ENCODE measurements at regions not wholly inside any gene's neighbourhood (a gene's known extent, or its start where the extent isn't known, plus 50 kb on each side); places are given as distances from the start of the nearest gene placed in this dataset.

DNA sequence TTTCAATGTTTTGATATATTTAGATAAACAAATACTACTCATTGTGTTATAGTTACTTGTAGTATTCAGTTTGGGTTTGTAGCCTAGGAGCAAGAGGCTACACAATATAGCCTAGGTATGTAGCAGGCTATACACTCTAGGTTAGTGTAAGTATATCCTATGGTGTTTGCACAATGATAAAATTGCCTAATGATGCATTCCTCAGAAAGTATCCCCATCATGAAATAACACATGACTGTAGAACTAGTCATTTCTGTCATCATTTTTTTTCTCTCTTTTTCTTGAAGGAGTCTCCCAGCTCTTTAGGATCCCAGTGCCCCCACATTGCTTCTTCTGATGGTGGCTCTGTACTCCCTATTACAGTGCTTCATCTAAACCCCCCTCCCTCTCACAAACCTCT is 157.7 kb upstream of the CADPS start:
- H3K4me1 ChIP-seq (ENCODE audit: control insufficient read depth in 2 of 2, insufficient read depth in 2 of 2, low read length in 2 of 2) = no peaks in the 10 kb centered on the region
- H3K9ac ChIP-seq (ENCODE audit: low read depth in 1 of 2, low read length in 2 of 2) = no peak overlapping the region
- no peak overlapping the region for H3K27ac ChIP-seq (ENCODE audit: low read depth in 2 of 2, low read length in 2 of 2)
- no peaks in the 10 kb centered on the region for H3K27me3 ChIP-seq (ENCODE audit: control insufficient read depth in 2 of 2, insufficient read depth in 2 of 2, low read length in 2 of 2)
- H3K9me3 ChIP-seq (ENCODE audit: control insufficient read depth in 2 of 2, low read length in 2 of 2) = no peaks in the 10 kb centered on the region
- H3K4me3 ChIP-seq (ENCODE audit: low read length in 2 of 2) = no peak overlapping the region
- H3K36me3 ChIP-seq (ENCODE audit: control insufficient read depth in 2 of 2, insufficient read depth in 2 of 2, low read length in 2 of 2) = no peaks in the 10 kb centered on the region

- H3K9ac ChIP-seq (ENCODE audit: low read depth in 1 of 2, low read length in 2 of 2) = no peak overlapping the region
- no peaks in the 10 kb centered on the region for H3K36me3 ChIP-seq (ENCODE audit: control insufficient read depth in 2 of 2, insufficient read depth in 2 of 2, low read length in 2 of 2)
- no peaks in the 10 kb centered on the region for H3K27me3 ChIP-seq (ENCODE audit: control insufficient read depth in 2 of 2, insufficient read depth in 2 of 2, low read length in 2 of 2)
- H3K4me3 ChIP-seq (ENCODE audit: low read length in 2 of 2) = no peak overlapping the region
- H3K4me1 ChIP-seq (ENCODE audit: control insufficient read depth in 2 of 2, insufficient read depth in 2 of 2, low read length in 2 of 2) = no peaks in the 10 kb centered on the region
- no peak overlapping the region for H3K27ac ChIP-seq (ENCODE audit: low read depth in 2 of 2, low read length in 2 of 2)
- H3K9me3 ChIP-seq (ENCODE audit: control insufficient read depth in 2 of 2, low read length in 2 of 2) = no peaks in the 10 kb centered on the region
These were observed 158.9 kb upstream of the CADPS start for GRCh38 chr3:63034101-63034500.

- no peaks in the 10 kb centered on the region for H3K27me3 ChIP-seq (ENCODE audit: control insufficient read depth in 2 of 2, insufficient read depth in 2 of 2, low read length in 2 of 2)
- no peaks in the 10 kb centered on the region for H3K4me1 ChIP-seq (ENCODE audit: control insufficient read depth in 2 of 2, insufficient read depth in 2 of 2, low read length in 2 of 2)
- H3K9ac ChIP-seq (ENCODE audit: low read depth in 1 of 2, low read length in 2 of 2) = no peak overlapping the region
- no peak overlapping the region for H3K4me3 ChIP-seq (ENCODE audit: low read length in 2 of 2)
- H3K36me3 ChIP-seq (ENCODE audit: control insufficient read depth in 2 of 2, insufficient read depth in 2 of 2, low read length in 2 of 2) = no peaks in the 10 kb centered on the region
- no peak overlapping the region for H3K27ac ChIP-seq (ENCODE audit: low read depth in 2 of 2, low read length in 2 of 2)
- no peaks in the 10 kb centered on the region for H3K9me3 ChIP-seq (ENCODE audit: control insufficient read depth in 2 of 2, low read length in 2 of 2)
These were observed 161.9 kb upstream of the CADPS start for GRCh38 chr3:63037116-63037515.

DNA sequence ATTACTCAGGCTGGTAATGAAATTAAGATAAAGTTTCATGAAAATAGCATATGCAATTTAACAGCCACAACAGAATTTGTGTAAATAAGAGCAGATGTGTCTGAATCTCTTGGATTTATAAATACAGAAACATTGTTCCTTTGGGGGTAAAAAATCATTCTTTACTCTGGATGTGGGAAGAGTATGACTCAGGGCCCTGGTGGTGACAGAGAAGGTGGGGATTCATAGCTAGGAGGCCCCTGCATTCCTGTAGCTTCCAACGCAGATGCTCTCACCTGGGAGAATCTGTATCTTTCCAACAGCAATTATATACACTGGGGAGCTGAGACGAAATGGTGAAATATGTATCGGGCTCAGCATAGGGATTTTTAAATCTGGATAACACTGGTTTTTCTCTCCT is 167.6 kb upstream of the CADPS start:
- no peaks in the 10 kb centered on the region for H3K9me3 ChIP-seq (ENCODE audit: control insufficient read depth in 2 of 2, low read length in 2 of 2)
- H3K27me3 ChIP-seq (ENCODE audit: control insufficient read depth in 2 of 2, insufficient read depth in 2 of 2, low read length in 2 of 2) = no peaks in the 10 kb centered on the region
- no peak overlapping the region for H3K9ac ChIP-seq (ENCODE audit: low read depth in 1 of 2, low read length in 2 of 2)
- H3K27ac ChIP-seq (ENCODE audit: low read depth in 2 of 2, low read length in 2 of 2) = no peak overlapping the region
- H3K4me1 ChIP-seq (ENCODE audit: control insufficient read depth in 2 of 2, insufficient read depth in 2 of 2, low read length in 2 of 2) = peaks cover 0 to 8% of the 10 kb centered on the region in 2 donors
- no peak overlapping the region for H3K4me3 ChIP-seq (ENCODE audit: low read length in 2 of 2)
- H3K36me3 ChIP-seq (ENCODE audit: control insufficient read depth in 2 of 2, insufficient read depth in 2 of 2, low read length in 2 of 2) = no peaks in the 10 kb centered on the region

- Histone ChIP-seq H3K27me3 (ENCODE audit: control insufficient read depth in 2 of 2, insufficient read depth in 2 of 2, low read length in 2 of 2) (no peaks in the 10 kb centered on the region), H3K9ac (ENCODE audit: low read depth in 1 of 2, low read length in 2 of 2) (no peak overlapping the region), H3K36me3 (ENCODE audit: control insufficient read depth in 2 of 2, insufficient read depth in 2 of 2, low read length in 2 of 2) (no peaks in the 10 kb centered on the region), H3K9me3 (ENCODE audit: control insufficient read depth in 2 of 2, low read length in 2 of 2) (no peaks in the 10 kb centered on the region), H3K27ac (ENCODE audit: low read depth in 2 of 2, low read length in 2 of 2) (no peak overlapping the region), H3K4me3 (ENCODE audit: low read length in 2 of 2) (no peak overlapping the region), H3K4me1 (ENCODE audit: control insufficient read depth in 2 of 2, insufficient read depth in 2 of 2, low read length in 2 of 2) (peaks cover 0 to 8% of the 10 kb centered on the region in 2 donors)
These were observed 168.4 kb upstream of the CADPS start for GRCh38 chr3:63043631-63044030.

- peak overlapping the region in 1 of 2 donors; percentile 31 for H3K27ac ChIP-seq (ENCODE audit: low read depth in 2 of 2, low read length in 2 of 2)
- no peaks in the 10 kb centered on the region for H3K27me3 ChIP-seq (ENCODE audit: control insufficient read depth in 2 of 2, insufficient read depth in 2 of 2, low read length in 2 of 2)
- H3K9ac ChIP-seq (ENCODE audit: low read depth in 1 of 2, low read length in 2 of 2) = no peak overlapping the region
- H3K4me3 ChIP-seq (ENCODE audit: low read length in 2 of 2) = no peak overlapping the region
- H3K36me3 ChIP-seq (ENCODE audit: control insufficient read depth in 2 of 2, insufficient read depth in 2 of 2, low read length in 2 of 2) = no peaks in the 10 kb centered on the region
- H3K4me1 ChIP-seq (ENCODE audit: control insufficient read depth in 2 of 2, insufficient read depth in 2 of 2, low read length in 2 of 2) = peaks cover 0 to 8% of the 10 kb centered on the region in 2 donors
- H3K9me3 ChIP-seq (ENCODE audit: control insufficient read depth in 2 of 2, low read length in 2 of 2) = no peaks in the 10 kb centered on the region
These were observed 170.9 kb upstream of the CADPS start for GRCh38 chr3:63046152-63046551.

DNA sequence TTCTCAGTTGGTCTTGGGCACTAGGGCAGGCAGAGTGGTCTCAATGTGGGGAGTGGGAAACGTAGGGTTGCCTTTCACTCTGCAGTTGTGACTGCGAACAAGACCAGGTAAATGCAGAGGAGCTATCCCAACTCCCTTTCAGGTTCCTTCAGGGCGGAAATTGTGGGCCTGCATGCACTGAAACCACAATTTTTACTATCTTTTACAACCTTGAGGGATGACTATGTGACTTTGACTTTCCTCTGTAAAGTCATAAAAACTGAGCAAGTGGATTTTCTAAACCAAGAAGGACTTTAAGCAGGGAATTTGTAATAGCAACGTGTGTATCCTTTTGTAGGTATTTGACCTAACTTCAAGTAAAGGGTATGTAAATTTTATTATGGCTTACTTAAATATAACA is 171.4 kb upstream of the CADPS start:
- Histone ChIP-seq H3K9me3 (ENCODE audit: control insufficient read depth in 2 of 2, low read length in 2 of 2) (no peaks in the 10 kb centered on the region), H3K36me3 (ENCODE audit: control insufficient read depth in 2 of 2, insufficient read depth in 2 of 2, low read length in 2 of 2) (no peaks in the 10 kb centered on the region), H3K4me1 (ENCODE audit: control insufficient read depth in 2 of 2, insufficient read depth in 2 of 2, low read length in 2 of 2) (peaks cover 0 to 8% of the 10 kb centered on the region in 2 donors), H3K9ac (ENCODE audit: low read depth in 1 of 2, low read length in 2 of 2) (no peak overlapping the region), H3K4me3 (ENCODE audit: low read length in 2 of 2) (no peak overlapping the region), H3K27ac (ENCODE audit: low read depth in 2 of 2, low read length in 2 of 2) (peak overlapping the region in 1 of 2 donors; percentile 31), H3K27me3 (ENCODE audit: control insufficient read depth in 2 of 2, insufficient read depth in 2 of 2, low read length in 2 of 2) (no peaks in the 10 kb centered on the region)

DNA sequence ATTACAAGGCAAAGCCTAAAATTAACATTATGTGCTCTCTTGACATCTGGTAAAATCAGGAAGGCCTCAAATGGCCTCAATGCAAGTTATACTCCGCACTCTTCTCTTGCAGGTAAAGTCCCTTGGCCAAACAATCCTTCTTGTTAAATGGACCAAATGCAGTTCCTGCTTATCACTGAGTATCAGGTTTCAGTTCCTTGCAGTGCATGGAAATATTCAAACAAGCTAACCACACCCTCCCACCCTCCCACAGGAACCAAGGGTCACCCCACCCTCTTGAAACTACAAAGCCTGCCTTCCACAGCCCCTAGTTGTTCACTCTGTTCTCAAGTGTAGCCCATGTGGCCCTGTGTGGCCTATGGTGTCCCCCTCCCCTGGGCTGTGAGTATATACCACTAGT is 171.9 kb upstream of the CADPS start:
- H3K27ac ChIP-seq (ENCODE audit: low read depth in 2 of 2, low read length in 2 of 2) = peak overlapping the region in 1 of 2 donors; percentile 2
- H3K9me3 ChIP-seq (ENCODE audit: control insufficient read depth in 2 of 2, low read length in 2 of 2) = no peaks in the 10 kb centered on the region
- peaks cover 0 to 8% of the 10 kb centered on the region in 2 donors for H3K4me1 ChIP-seq (ENCODE audit: control insufficient read depth in 2 of 2, insufficient read depth in 2 of 2, low read length in 2 of 2)
- H3K36me3 ChIP-seq (ENCODE audit: control insufficient read depth in 2 of 2, insufficient read depth in 2 of 2, low read length in 2 of 2) = no peaks in the 10 kb centered on the region
- no peak overlapping the region for H3K9ac ChIP-seq (ENCODE audit: low read depth in 1 of 2, low read length in 2 of 2)
- no peaks in the 10 kb centered on the region for H3K27me3 ChIP-seq (ENCODE audit: control insufficient read depth in 2 of 2, insufficient read depth in 2 of 2, low read length in 2 of 2)
- no peak overlapping the region for H3K4me3 ChIP-seq (ENCODE audit: low read length in 2 of 2)

DNA sequence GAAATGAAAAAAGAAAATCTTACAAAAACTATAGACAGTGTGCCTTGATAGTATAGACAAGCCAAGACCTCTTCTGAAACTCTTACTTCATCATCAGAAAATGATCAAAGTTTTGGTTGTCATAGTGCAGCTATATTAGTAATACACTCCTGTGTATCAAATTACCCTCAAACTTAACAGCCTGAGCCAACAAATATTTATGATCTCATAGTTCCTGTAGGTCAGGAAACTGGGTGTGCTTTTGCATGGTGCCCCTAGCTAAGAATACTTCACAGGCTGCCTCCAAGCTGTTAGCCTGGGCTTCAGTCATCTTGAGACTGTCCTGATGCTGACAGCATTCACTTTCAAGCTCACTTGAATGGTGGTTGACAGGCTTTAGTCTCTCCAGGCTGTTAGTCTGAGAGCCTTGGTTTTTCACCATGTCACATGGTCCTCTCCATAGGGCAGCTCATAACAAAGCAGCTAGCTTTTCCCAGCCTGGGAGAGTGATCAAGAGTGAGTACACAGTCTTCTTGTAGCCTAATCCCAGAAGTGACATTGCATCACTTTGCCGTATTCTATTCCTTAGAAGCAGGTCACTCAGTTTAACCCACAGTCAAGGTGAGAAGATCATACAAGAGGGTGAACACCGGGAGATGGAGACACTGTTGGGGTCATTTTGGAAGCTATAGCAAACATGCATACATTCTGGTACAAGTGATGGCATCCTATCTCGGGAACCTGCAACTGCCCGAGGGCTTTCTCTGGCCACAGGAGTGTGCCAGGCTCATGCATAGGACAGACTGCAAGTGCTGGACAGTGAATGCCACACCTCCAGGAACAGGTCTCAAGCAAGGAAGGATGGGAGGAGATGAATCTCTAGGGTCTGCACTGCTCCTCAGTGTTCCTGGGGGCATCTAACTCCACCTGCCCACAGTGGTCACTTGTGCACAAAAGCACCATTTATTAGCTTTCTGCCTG is 173.4 kb upstream of the CADPS start:
- H3K9ac ChIP-seq (ENCODE audit: low read depth in 1 of 2, low read length in 2 of 2) = no peak overlapping the region
- no peaks in the 10 kb centered on the region for H3K9me3 ChIP-seq (ENCODE audit: control insufficient read depth in 2 of 2, low read length in 2 of 2)
- no peak overlapping the region for H3K27ac ChIP-seq (ENCODE audit: low read depth in 2 of 2, low read length in 2 of 2)
- peaks cover 0 to 8% of the 10 kb centered on the region in 2 donors for H3K4me1 ChIP-seq (ENCODE audit: control insufficient read depth in 2 of 2, insufficient read depth in 2 of 2, low read length in 2 of 2)
- H3K4me3 ChIP-seq (ENCODE audit: low read length in 2 of 2) = no peak overlapping the region
- no peaks in the 10 kb centered on the region for H3K36me3 ChIP-seq (ENCODE audit: control insufficient read depth in 2 of 2, insufficient read depth in 2 of 2, low read length in 2 of 2)
- H3K27me3 ChIP-seq (ENCODE audit: control insufficient read depth in 2 of 2, insufficient read depth in 2 of 2, low read length in 2 of 2) = no peaks in the 10 kb centered on the region

DNA sequence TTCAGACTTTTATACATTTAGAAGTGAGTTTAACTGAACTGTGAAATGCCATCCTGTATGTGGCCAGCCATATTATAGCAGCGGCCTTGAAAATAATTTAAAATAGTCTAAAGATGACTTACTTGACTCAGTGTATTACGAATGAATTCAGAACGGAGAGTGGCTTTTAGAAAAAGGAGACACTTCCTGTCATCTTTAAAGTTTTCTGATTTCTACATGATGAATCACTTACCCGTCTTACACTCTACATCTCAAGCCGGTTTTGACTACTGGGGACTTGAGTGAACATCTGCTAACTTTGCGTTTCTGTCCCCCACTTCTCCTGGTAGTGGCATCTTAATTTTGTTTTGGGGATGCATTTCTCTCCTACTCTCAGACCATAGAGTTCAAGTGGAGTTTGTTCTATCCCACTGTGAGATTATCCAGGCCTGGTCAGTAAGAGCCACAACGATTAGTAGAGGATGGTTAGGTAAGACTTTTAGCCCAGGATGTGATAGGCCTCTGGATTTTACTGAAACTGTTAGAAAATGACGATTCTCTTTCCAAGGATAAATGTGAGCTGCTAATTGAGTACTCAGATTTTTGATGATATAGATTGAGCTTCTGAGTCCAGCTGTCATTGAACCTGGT is 175.4 kb upstream of the CADPS start:
- no peak overlapping the region for H3K27ac ChIP-seq (ENCODE audit: low read depth in 2 of 2, low read length in 2 of 2)
- no peak overlapping the region for H3K9ac ChIP-seq (ENCODE audit: low read depth in 1 of 2, low read length in 2 of 2)
- H3K36me3 ChIP-seq (ENCODE audit: control insufficient read depth in 2 of 2, insufficient read depth in 2 of 2, low read length in 2 of 2) = no peaks in the 10 kb centered on the region
- H3K27me3 ChIP-seq (ENCODE audit: control insufficient read depth in 2 of 2, insufficient read depth in 2 of 2, low read length in 2 of 2) = no peaks in the 10 kb centered on the region
- no peaks in the 10 kb centered on the region for H3K9me3 ChIP-seq (ENCODE audit: control insufficient read depth in 2 of 2, low read length in 2 of 2)
- no peak overlapping the region for H3K4me3 ChIP-seq (ENCODE audit: low read length in 2 of 2)
- H3K4me1 ChIP-seq (ENCODE audit: control insufficient read depth in 2 of 2, insufficient read depth in 2 of 2, low read length in 2 of 2) = peaks cover 0 to 8% of the 10 kb centered on the region in 2 donors
